ENCODE measurements at regions not wholly inside any gene's neighbourhood (a gene's known extent, or its start where the extent isn't known, plus 50 kb on each side); places are given as distances from the start of the nearest gene placed in this dataset.
"Not testable (repeated sequence)": the region's sequence is repeated elsewhere in the genome, so short reads cannot be mapped to it uniquely, and the experiment has no call there.

GRCh38 chr13:91236182-91236581 is 111.3 kb upstream of the MIR17HG start:
- DNase-seq: no peak

GRCh38 chr13:91236921-91237320 is 110.6 kb upstream of the MIR17HG start:
- DNase-seq: no peak

- no peak for DNase-seq
These were observed 109.5 kb upstream of the MIR17HG start for GRCh38 chr13:91238036-91238435.

- DNase-seq: no peak
These were observed 107.1 kb upstream of the MIR17HG start for GRCh38 chr13:91240341-91240740.

- no peak for DNase-seq
These were observed 106.1 kb upstream of the MIR17HG start for GRCh38 chr13:91241221-91241933.

- DNase-seq: no peak
These were observed 104.8 kb upstream of the MIR17HG start for GRCh38 chr13:91242652-91243051.

- DNase-seq: no peak
These were observed 102.2 kb upstream of the MIR17HG start for GRCh38 chr13:91245288-91245687.

- DNase-seq: peak; percentile 9
These were observed 99.7 kb upstream of the MIR17HG start for GRCh38 chr13:91247768-91248167.

GRCh38 chr13:91248249-91248648 is 99.2 kb upstream of the MIR17HG start:
- DNase-seq: no peak

- DNase-seq: no peak
These were observed 98.1 kb upstream of the MIR17HG start for GRCh38 chr13:91249370-91249769.

GRCh38 chr13:91249861-91250260 is 97.6 kb upstream of the MIR17HG start:
- DNase-seq: no peak

GRCh38 chr13:91251573-91251972 is 95.9 kb upstream of the MIR17HG start:
- not testable (repeated sequence) for DNase-seq

GRCh38 chr13:91264484-91264883 is 83.0 kb upstream of the MIR17HG start:
- no peak for DNase-seq

- DNase-seq: no peak
These were observed 78.2 kb upstream of the MIR17HG start for GRCh38 chr13:91269237-91269636.

- no peak for DNase-seq
These were observed 77.5 kb upstream of the MIR17HG start for GRCh38 chr13:91270031-91270430.

GRCh38 chr13:91272235-91272777 is 75.2 kb upstream of the MIR17HG start:
- no peak for DNase-seq

GRCh38 chr13:91273675-91274074 is 73.8 kb upstream of the MIR17HG start:
- no peak for DNase-seq

GRCh38 chr13:91277013-91277676 is 70.3 kb upstream of the MIR17HG start:
- DNase-seq: no peak

GRCh38 chr13:91278291-91278690 is 69.2 kb upstream of the MIR17HG start:
- no peak for DNase-seq

- DNase-seq: no peak
These were observed 68.6 kb upstream of the MIR17HG start for GRCh38 chr13:91278888-91279287.

- DNase-seq: no peak
These were observed 66.7 kb upstream of the MIR17HG start for GRCh38 chr13:91280801-91281200.

GRCh38 chr13:91284335-91284734 is 63.2 kb upstream of the MIR17HG start:
- DNase-seq: no peak

GRCh38 chr13:91286317-91286716 is 61.2 kb upstream of the MIR17HG start:
- no peak for DNase-seq

- DNase-seq: no peak
These were observed 56.4 kb upstream of the MIR17HG start for GRCh38 chr13:91291078-91291477.
